ENCODE measurements at regions not wholly inside any gene's neighbourhood (a gene's known extent, or its start where the extent isn't known, plus 50 kb on each side); places are given as distances from the start of the nearest gene placed in this dataset.

- DNase-seq (ENCODE audit: low read depth), result no peak
- TF ChIP-seq, protein P1, sequence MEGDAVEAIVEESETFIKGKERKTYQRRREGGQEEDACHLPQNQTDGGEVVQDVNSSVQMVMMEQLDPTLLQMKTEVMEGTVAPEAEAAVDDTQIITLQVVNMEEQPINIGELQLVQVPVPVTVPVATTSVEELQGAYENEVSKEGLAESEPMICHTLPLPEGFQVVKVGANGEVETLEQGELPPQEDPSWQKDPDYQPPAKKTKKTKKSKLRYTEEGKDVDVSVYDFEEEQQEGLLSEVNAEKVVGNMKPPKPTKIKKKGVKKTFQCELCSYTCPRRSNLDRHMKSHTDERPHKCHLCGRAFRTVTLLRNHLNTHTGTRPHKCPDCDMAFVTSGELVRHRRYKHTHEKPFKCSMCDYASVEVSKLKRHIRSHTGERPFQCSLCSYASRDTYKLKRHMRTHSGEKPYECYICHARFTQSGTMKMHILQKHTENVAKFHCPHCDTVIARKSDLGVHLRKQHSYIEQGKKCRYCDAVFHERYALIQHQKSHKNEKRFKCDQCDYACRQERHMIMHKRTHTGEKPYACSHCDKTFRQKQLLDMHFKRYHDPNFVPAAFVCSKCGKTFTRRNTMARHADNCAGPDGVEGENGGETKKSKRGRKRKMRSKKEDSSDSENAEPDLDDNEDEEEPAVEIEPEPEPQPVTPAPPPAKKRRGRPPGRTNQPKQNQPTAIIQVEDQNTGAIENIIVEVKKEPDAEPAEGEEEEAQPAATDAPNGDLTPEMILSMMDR (IDR thresholded peaks at IDR 0.05; ENCODE audit: control insufficient read depth, insufficient read depth, low read depth, low read length, missing control alignments), result no peak
- no peak overlapping the region for H3K4me3 ChIP-seq (ENCODE audit: control insufficient read depth, low read depth, low read length)
Observed at GRCh38 chr13:72530471-72530870, 197.0 kb downstream of the MZT1 start.

- DNase-seq (ENCODE audit: low read depth), result no peak
- H3K4me3 ChIP-seq (ENCODE audit: control insufficient read depth, low read depth, low read length), result no peak overlapping the region
- TF ChIP-seq, protein P1 (IDR thresholded peaks at IDR 0.05; ENCODE audit: control insufficient read depth, insufficient read depth, low read depth, low read length, missing control alignments), result no peak
Observed at GRCh38 chr13:72527333-72527732, 200.1 kb downstream of the MZT1 start.

- no peak for DNase-seq (ENCODE audit: low read depth)
- H3K4me3 ChIP-seq (ENCODE audit: control insufficient read depth, low read depth, low read length), result no peak overlapping the region
- TF ChIP-seq, protein P1 (IDR thresholded peaks at IDR 0.05; ENCODE audit: control insufficient read depth, insufficient read depth, low read depth, low read length, missing control alignments), result no peak
Observed at GRCh38 chr13:72523593-72523992, 203.8 kb downstream of the MZT1 start.

DNA sequence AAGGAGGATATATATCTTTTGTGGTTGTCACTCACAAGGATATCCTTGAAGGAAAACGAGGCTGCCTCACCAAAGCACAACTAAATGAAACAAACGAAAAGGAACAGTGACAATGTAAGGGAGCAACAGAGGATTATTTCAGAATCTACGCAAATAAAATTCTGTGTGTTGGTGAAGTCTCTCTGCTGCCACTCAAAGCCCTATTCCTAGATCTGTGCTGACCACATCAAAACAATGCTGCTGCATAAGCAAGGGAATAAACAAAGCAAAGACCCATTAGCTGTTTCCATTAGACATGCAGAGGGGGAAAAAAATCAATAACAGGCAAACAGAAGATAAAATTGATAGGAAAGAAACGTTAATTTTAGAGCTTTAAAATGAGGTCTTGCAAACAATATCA lies 204.4 kb downstream of the MZT1 start:
- DNase-seq (ENCODE audit: low read depth), result no peak
- no peak overlapping the region for H3K4me3 ChIP-seq (ENCODE audit: control insufficient read depth, low read depth, low read length)
- TF ChIP-seq, protein P1 (IDR thresholded peaks at IDR 0.05; ENCODE audit: control insufficient read depth, insufficient read depth, low read depth, low read length, missing control alignments), result no peak

DNA sequence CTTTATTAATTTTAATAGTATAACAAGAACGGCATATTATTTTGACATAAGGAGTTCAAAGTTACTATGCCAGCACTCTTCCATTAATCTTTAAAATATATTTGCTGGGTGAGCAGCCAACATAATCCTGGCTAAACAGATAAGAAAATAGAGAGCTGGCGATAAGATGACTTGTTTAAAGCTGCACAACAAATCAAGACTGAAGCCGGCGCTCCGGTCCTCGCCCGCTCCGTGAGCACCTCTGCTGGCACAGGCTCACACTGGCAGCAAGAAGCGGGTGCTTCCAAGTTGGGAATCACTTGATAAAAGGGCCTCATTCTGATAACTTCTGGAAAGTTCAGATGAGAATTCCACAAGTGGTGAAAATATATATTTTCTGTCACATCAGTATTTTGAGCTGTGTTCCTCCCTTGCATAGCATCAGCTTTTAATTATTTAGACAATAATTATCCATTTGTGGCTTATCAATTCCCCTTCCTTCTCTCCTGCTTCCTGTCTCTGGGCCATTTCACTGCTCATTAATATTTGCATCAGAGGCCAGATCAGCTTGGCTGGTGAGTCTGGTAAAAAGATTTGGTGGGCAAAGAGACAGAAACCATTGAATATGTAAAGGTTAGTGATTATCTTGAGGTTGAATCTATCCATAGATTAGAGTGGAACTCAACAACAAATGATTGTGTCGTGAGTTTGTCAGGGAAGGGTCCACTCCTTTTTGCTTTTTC lies 205.3 kb downstream of the MZT1 start:
- no peak overlapping the region for H3K4me3 ChIP-seq (ENCODE audit: control insufficient read depth, low read depth, low read length)
- DNase-seq (ENCODE audit: low read depth), result no peak
- TF ChIP-seq, protein P1 (IDR thresholded peaks at IDR 0.05; ENCODE audit: control insufficient read depth, insufficient read depth, low read depth, low read length, missing control alignments), result no peak

DNA sequence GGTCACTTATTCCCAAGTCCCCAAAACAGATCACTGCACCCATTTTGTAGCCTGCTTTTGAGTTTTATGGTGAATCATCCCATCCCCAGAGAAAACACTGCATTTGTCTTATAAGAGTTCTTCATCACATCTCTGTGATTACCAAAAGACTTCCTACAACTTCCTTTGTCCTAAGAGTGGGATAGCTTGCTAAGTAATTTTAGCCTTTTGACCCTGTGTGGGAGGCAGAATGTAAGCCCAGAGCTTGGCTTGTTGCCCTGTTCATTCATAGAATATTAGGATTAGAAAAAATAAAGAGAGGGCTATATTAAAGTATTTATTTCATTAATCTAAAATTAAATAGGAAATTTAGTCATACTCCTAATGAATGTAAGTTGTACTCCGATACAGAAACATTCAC lies 213.3 kb downstream of the MZT1 start:
- no peak overlapping the region for H3K4me3 ChIP-seq (ENCODE audit: control insufficient read depth, low read depth, low read length)
- DNase-seq (ENCODE audit: low read depth), result no peak
- TF ChIP-seq, protein P1 (IDR thresholded peaks at IDR 0.05; ENCODE audit: control insufficient read depth, insufficient read depth, low read depth, low read length, missing control alignments), result no peak

Measured in AG09309 (cell line).